GM12864 (cell line): ENCODE measurements at regions not wholly inside any gene's neighbourhood (a gene's known extent, or its start where the extent isn't known, plus 50 kb on each side); places are given as distances from the start of the nearest gene placed in this dataset.

ENCODE experiments used
- DNase-seq: peaks from one replicate; pipeline ENCODE4 v3.0.0-alpha.2; 2011; ENCODE audit warnings: low read depth
- H3K4me3 ChIP-seq: 2 replicates; pipeline ENCODE4 v1.5.1; 2011; ENCODE audit warnings: mild to moderate bottlenecking, low read depth, low read length, control low read depth
- CTCF ChIP-seq: IDR thresholded peaks from 2 replicates; pipeline ENCODE4 v1.5.1; 2011; ENCODE audit warnings: low read depth, mild to moderate bottlenecking, moderate library complexity, low read length, control low read depth, inconsistent platforms; ENCODE audit errors: missing control alignments

- no peak for DNase-seq
- H3K4me3 ChIP-seq = no peak overlapping the region
- no peak for TF ChIP-seq CTCF
Observed at GRCh38 chr12:13725049-13725448, 256.4 kb downstream of the GRIN2B start.

- no peak for TF ChIP-seq CTCF
- DNase-seq = no peak
- no peak overlapping the region for H3K4me3 ChIP-seq
Observed at GRCh38 chr12:13724136-13724535, 257.3 kb downstream of the GRIN2B start.

GRCh38 chr12:13719986-13720385, 261.4 kb downstream of the GRIN2B start:
- DNase-seq = no peak
- no peak for TF ChIP-seq CTCF
- no peak overlapping the region for H3K4me3 ChIP-seq

- TF ChIP-seq CTCF = no peak
- H3K4me3 ChIP-seq = no peak overlapping the region
- no peak for DNase-seq
Observed at GRCh38 chr12:13718271-13718670, 263.1 kb downstream of the GRIN2B start.

GRCh38 chr12:13716119-13716518, 265.3 kb downstream of the GRIN2B start:
- H3K4me3 ChIP-seq = no peak overlapping the region
- no peak for TF ChIP-seq CTCF

GRCh38 chr12:13713556-13714410, 267.6 kb downstream of the GRIN2B start:
- TF ChIP-seq CTCF = no peak
- H3K4me3 ChIP-seq = no peak overlapping the region
- DNase-seq = no peak

More at GRCh38 chr12:13716119-13716518, 265.3 kb downstream of the GRIN2B start:
- DNase-seq = no peak

GRCh38 chr12:13707829-13708228, 273.6 kb downstream of the GRIN2B start:
- no peak overlapping the region for H3K4me3 ChIP-seq
- no peak for DNase-seq
- TF ChIP-seq CTCF = no peak
